Caco-2 (cell line): ENCODE measurements at regions not wholly inside any gene's neighbourhood (a gene's known extent, or its start where the extent isn't known, plus 50 kb on each side); places are given as distances from the start of the nearest gene placed in this dataset.

Experiments used
- BruUV-seq: library from RNA; stranded (reverse); fragments of 400-500 nt; replicated peaks from 2 replicates; lab custom pipeline; 2021; lab: Mats Ljungman, UMichigan
- CTCF ChIA-PET: fragments of 300-600 bp; sonication (Branson Sonifier 250); formaldehyde crosslinking; loops from one replicate; lab custom pipeline; 2022; ENCODE audit warnings: antibody characterized with exemption; lab: Charles Lee
- POLR2A ChIA-PET: fragments of 300-600 bp; sonication (Branson Sonifier 250); formaldehyde crosslinking; loops from one replicate; lab custom pipeline; 2022; ENCODE audit warnings: antibody characterized with exemption; lab: Charles Lee
- DNase-seq, 2 experiments: peaks; one replicate each; pipeline versions ENCODE4 v3.0.0 to v3.0.0-alpha.2; 2020 to 2022
- H3K27me3 ChIP-seq: replicated peaks from 2 replicates; pipeline ENCODE4 v1.6.0; 2011; ENCODE audit warnings: low read length; ENCODE audit not compliant: control insufficient read depth, insufficient read depth
- H3K36me3 ChIP-seq: 2 replicates; pipeline ENCODE4 v1.5.1; 2011; ENCODE audit warnings: low read length; ENCODE audit not compliant: control insufficient read depth, insufficient read depth
- H3K4me1 ChIP-seq: fragments of 250-450 bp; sonication (Bioruptor Pico); 2 replicates; pipeline ENCODE4 v1.5.1; 2020; ENCODE audit warnings: mild to moderate bottlenecking
- H3K4me3 ChIP-seq: 2 replicates; pipeline ENCODE4 v1.5.1; 2011; ENCODE audit warnings: low read depth, mild to moderate bottlenecking, control low read depth, low read length
- H3K9me3 ChIP-seq: fragments of 250-450 bp; sonication (Bioruptor Pico); 2 replicates; pipeline ENCODE4 v1.5.1; 2020; ENCODE audit warnings: mild to moderate bottlenecking, moderate library complexity
- H3K27ac Mint-ChIP-seq: one replicate; pipeline ENCODE4 v1.8.0; 2022; ENCODE audit warnings: mixed read lengths; ENCODE audit not compliant: unreplicated experiment
- H3K27me3 Mint-ChIP-seq: one replicate; pipeline ENCODE4 v1.8.0; 2022; ENCODE audit warnings: mixed read lengths; ENCODE audit not compliant: insufficient read depth, unreplicated experiment
- H3K36me3 Mint-ChIP-seq: one replicate; pipeline ENCODE4 v1.8.0; 2022; ENCODE audit warnings: mild to moderate bottlenecking, mixed read lengths; ENCODE audit not compliant: insufficient read depth, unreplicated experiment
- H3K4me1 Mint-ChIP-seq: one replicate; pipeline ENCODE4 v1.8.0; 2022; ENCODE audit warnings: low read depth, mixed read lengths; ENCODE audit not compliant: unreplicated experiment
- H3K4me3 Mint-ChIP-seq: one replicate; pipeline ENCODE4 v1.8.0; 2022; ENCODE audit warnings: mild to moderate bottlenecking, moderate library complexity, mixed read lengths; ENCODE audit not compliant: unreplicated experiment
- H3K9me3 Mint-ChIP-seq: one replicate; pipeline ENCODE4 v1.8.0; 2022; ENCODE audit warnings: mixed read lengths; ENCODE audit not compliant: unreplicated experiment
- intact Hi-C: fragments of 100-400 bp; cut with micrococcal nuclease; formaldehyde crosslinking; loops from one replicate; pipeline ENCODE4 v1.10.0; 2022; ENCODE audit not compliant: unreplicated experiment
- TF ChIP-seq, protein P1 (sequence below), 2 experiments: fragments of 200-600 bp in 1 of 2; IDR thresholded peaks; 1 replicate in 1 of 2; 2 replicates in 1 of 2; pipeline versions ENCODE4 v1.5.1 to v1.8.0; 2011 to 2022; ENCODE audit warnings: antibody characterized with exemption in 1 of 2, control low read depth in 1 of 2, inconsistent platforms in 1 of 2, low read depth in 1 of 2, low read length in 1 of 2, mild to moderate bottlenecking in 1 of 2, moderate library complexity in 1 of 2; ENCODE audit not compliant: insufficient read depth in 1 of 2, severe bottlenecking in 1 of 2, unreplicated experiment in 1 of 2

DNA sequence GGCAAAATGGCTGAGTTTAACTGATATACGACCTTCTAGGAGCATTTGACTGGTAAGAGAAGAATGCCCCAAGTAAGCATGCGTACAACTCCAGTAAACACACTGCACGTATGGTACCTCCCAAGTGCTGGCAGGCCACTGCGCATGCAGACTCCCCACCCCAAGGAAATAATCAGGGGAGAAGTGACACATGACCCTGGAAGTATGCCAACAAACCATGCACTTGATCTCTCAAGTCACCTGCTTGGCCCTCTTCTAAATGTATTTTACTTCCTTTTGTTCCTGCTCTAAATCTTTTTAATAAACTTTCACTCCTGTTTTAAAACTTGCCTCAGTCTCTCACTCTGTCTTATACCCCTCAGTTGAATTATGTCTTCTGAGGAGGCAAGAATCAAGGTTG is 129.8 kb upstream of the COL5A2 start:
- H3K27ac Mint-ChIP-seq: peak overlapping the region; percentile 11
- Histone ChIP-seq H3K4me3 (no peak overlapping the region), H3K4me1 (peaks cover 54% of the 10 kb centered on the region), H3K27me3 (no peaks in the 10 kb centered on the region), H3K36me3 (no peaks in the 10 kb centered on the region; the same call in 1 of the 2 replicates), H3K9me3 (no peaks in the 10 kb centered on the region)
- no TSS peak for BruUV-seq
- H3K4me1 Mint-ChIP-seq: peaks cover 38% of the 10 kb centered on the region
- intact Hi-C loops: no loop called here
- no peak for DNase-seq
- ChIA-PET CTCF (no interaction called here), POLR2A (no interaction called here)
- peaks cover 9% of the 10 kb centered on the region for H3K9me3 Mint-ChIP-seq
- TF ChIP-seq, protein P1, sequence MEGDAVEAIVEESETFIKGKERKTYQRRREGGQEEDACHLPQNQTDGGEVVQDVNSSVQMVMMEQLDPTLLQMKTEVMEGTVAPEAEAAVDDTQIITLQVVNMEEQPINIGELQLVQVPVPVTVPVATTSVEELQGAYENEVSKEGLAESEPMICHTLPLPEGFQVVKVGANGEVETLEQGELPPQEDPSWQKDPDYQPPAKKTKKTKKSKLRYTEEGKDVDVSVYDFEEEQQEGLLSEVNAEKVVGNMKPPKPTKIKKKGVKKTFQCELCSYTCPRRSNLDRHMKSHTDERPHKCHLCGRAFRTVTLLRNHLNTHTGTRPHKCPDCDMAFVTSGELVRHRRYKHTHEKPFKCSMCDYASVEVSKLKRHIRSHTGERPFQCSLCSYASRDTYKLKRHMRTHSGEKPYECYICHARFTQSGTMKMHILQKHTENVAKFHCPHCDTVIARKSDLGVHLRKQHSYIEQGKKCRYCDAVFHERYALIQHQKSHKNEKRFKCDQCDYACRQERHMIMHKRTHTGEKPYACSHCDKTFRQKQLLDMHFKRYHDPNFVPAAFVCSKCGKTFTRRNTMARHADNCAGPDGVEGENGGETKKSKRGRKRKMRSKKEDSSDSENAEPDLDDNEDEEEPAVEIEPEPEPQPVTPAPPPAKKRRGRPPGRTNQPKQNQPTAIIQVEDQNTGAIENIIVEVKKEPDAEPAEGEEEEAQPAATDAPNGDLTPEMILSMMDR (IDR thresholded peaks at IDR 0.05; ENCODE audit: insufficient read depth in 1 of 2, low read depth in 1 of 2, low read length in 1 of 2, severe bottlenecking in 1 of 2, unreplicated experiment in 1 of 2): no peak
- H3K36me3 Mint-ChIP-seq: no peaks in the 10 kb centered on the region
- no peak overlapping the region for H3K4me3 Mint-ChIP-seq
- H3K27me3 Mint-ChIP-seq: no peaks in the 10 kb centered on the region

- Mint-ChIP-seq H3K27ac (peak overlapping the region; percentile 46), H3K9me3 (peaks cover 9% of the 10 kb centered on the region), H3K27me3 (no peaks in the 10 kb centered on the region), H3K36me3 (no peaks in the 10 kb centered on the region), H3K4me1 (peaks cover 25% of the 10 kb centered on the region), H3K4me3 (no peak overlapping the region)
- intact Hi-C loops: no loop called here
- no peaks in the 10 kb centered on the region for H3K27me3 ChIP-seq
- H3K36me3 ChIP-seq: no peaks in the 10 kb centered on the region; the same call in 1 of the 2 replicates
- TF ChIP-seq, protein P1 (IDR thresholded peaks at IDR 0.05; ENCODE audit: insufficient read depth in 1 of 2, low read depth in 1 of 2, low read length in 1 of 2, severe bottlenecking in 1 of 2, unreplicated experiment in 1 of 2): no peak
- no TSS peak for BruUV-seq
- ChIA-PET CTCF (no interaction called here), POLR2A (no interaction called here)
- H3K4me1 ChIP-seq: peaks cover 32% of the 10 kb centered on the region
- no peak for DNase-seq
- H3K9me3 ChIP-seq: no peaks in the 10 kb centered on the region
- H3K4me3 ChIP-seq: no peak overlapping the region
Observed at GRCh38 chr2:189312211-189312610, 129.1 kb upstream of the WDR75 start.

DNA sequence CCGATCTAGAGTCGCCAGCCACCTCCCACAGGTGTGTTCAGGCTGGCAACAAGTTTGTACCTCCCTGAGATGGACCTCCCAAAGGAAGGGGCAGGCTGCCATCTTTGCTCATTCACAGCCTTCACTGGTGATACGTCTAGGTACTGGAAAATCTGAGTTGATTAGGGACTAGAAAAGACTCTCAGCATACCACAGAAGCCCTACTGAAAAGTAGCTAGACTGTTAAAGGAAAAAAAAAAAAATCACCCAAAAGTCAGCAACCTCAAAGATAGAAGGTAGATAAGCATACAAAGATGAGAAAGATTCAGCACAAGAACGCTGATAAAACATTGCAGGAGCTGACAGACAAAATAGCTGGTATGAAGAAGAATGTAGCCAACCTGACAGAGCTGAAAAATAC is 128.6 kb upstream of the WDR75 start:
- H3K36me3 ChIP-seq: no peaks in the 10 kb centered on the region; the same call in 1 of the 2 replicates
- no peaks in the 10 kb centered on the region for H3K27me3 Mint-ChIP-seq
- intact Hi-C loops: no loop called here
- H3K4me3 ChIP-seq: no peak overlapping the region
- ChIA-PET POLR2A (no interaction called here), CTCF (no interaction called here)
- no peak for DNase-seq
- H3K36me3 Mint-ChIP-seq: no peaks in the 10 kb centered on the region
- peaks cover 25% of the 10 kb centered on the region for H3K4me1 Mint-ChIP-seq
- H3K27ac Mint-ChIP-seq: peak overlapping the region; percentile 46
- H3K4me3 Mint-ChIP-seq: peak overlapping the region; percentile 18
- no peaks in the 10 kb centered on the region for H3K27me3 ChIP-seq
- no peaks in the 10 kb centered on the region for H3K9me3 ChIP-seq
- peaks cover 9% of the 10 kb centered on the region for H3K9me3 Mint-ChIP-seq
- TF ChIP-seq, protein P1 (IDR thresholded peaks at IDR 0.05; ENCODE audit: insufficient read depth in 1 of 2, low read depth in 1 of 2, low read length in 1 of 2, severe bottlenecking in 1 of 2, unreplicated experiment in 1 of 2): no peak
- no TSS peak for BruUV-seq
- H3K4me1 ChIP-seq: peaks cover 28% of the 10 kb centered on the region
